NK-92 treated with Interleukin-12 subunit alpha and Interleukin-12 subunit beta, amount 100 ng/mL, for 24 hours (cell line): ENCODE measurements at regions not wholly inside any gene's neighbourhood (a gene's known extent, or its start where the extent isn't known, plus 50 kb on each side); places are given as distances from the start of the nearest gene placed in this dataset.
"Not testable (repeated sequence)": the region's sequence is repeated elsewhere in the genome, so short reads cannot be mapped to it uniquely, and the experiment has no call there.

Experiments
- DNase-seq: peaks from one replicate; lab custom pipeline; 2025; lab: John Stamatoyannopoulos, UW

DNA sequence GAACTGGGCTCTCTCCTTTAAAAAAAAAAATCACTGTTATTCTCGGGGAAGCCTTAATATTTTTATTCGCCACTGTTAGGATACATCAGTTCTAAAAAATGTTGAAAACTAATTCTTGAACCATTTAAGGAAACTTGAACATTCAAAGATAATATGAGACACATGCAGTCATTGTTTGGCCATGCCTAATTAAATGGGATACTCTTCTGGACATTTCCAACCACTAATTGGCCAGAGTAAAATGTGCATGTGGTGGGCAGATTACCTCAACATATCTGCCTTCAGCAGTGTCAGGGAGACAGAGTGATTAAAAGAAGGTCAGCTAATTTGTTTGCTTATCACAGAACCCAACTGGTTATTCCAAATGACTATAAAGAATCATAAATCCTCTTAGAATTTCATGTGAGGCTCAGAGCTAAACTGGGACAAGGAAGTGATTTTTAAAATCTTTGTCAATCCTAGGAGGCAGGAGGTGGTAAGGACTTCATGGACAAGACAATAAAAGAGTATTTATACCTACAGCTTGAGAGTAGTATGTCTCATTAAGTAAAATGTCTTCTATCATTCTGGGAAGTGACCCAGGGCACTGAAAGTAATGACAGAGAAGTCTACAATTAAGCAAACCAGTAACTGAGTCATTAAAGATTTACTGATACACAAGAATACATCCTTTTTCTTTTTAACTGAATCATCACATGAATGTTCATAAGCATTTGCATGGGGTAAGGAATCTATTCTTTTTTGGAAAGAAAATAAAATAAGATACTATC, 242.9 kb upstream of the TRPM3 start:
- no peak for DNase-seq

DNA sequence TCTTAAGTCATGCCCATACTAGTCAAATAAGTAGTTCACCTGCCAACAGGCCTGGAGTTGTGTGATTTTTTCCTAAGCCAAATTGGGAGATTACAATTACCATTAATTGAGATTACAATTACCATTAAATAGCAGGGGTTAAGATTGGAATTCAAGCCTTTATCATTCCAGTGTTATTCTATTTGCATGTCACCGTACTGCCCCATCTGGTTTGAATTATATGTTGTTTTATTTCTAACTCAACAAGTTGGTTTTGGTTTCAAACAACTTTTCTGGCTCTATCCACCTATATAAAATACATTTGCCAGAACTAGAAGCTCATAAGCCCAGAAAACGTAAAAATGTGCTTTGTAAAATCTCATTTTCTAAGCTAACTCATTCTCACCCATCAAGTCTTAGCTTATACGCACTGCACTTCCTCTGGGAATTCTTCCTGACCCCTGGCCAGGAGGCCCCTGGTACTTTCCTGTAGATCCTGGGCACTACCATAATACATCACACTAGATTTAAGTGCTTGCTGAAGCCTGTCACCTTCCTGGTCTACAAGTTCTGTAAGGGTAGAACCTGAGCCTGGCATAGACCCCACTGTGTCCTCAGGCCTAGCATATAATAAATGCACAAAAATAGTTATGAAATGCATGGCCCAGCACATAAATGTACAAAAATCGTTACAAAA, 242.0 kb upstream of the TRPM3 start:
- no peak for DNase-seq

DNA sequence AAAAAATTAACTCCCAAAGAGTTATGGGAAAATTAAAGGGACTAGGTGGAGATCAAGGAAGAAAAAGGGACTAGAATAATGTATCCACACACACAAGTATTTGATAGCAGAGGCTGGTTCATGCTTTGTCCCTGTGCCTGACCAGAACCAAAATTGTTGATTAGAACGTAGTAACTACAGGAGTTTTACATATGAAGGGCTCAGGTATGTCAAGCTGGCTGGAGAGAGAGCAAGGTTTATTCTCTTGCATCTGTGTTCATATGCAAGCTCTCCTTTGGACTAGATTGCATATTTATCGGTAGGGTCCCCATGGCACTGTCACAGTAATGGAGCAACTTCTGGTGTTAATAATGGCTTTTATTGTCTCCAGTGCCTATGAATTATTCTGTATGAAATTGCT, 239.9 kb upstream of the TRPM3 start:
- DNase-seq = no peak

DNA sequence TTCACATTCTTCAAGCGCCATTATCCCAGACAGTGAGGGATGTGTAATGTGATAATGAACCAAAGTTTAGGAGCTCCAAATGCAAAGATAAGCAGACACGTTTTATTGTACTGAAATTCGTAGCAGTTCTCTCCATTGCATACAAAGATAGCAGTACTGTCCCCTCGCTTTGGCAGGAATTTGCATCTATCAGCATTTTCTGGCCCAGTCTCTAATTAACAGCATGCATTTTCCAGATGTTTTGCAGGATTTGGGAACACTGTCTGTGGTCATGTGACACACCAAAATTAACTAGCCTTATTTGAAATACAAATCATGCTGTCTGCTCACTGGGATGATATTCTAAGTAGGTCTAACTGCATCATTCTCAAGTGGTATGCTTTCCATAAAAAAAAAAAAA, 235.9 kb upstream of the TRPM3 start:
- no peak for DNase-seq

DNA sequence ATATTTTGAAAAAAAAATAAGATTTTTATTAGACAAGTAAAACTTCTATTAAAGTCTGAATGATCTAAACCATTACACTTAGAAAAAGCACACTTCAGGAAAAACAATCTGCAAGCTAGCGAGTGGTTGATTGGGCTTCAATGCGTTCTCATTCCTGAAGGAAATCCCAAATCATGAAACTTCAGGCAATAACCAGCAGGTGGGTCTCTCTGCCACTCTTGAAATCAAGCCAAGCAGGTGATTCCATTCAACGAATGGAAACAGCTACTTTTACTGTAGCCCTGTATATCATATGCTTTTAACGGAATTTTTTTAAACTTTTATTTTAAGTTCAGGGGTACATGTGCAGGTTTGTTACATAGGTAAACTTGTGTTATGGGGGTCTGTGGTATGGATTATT, 234.5 kb upstream of the TRPM3 start:
- no peak for DNase-seq

GRCh38 chr9:71353720-71354119, 232.3 kb upstream of the TRPM3 start:
- DNase-seq = no peak

GRCh38 chr9:71352837-71353236, 231.4 kb upstream of the TRPM3 start:
- no peak for DNase-seq

DNA sequence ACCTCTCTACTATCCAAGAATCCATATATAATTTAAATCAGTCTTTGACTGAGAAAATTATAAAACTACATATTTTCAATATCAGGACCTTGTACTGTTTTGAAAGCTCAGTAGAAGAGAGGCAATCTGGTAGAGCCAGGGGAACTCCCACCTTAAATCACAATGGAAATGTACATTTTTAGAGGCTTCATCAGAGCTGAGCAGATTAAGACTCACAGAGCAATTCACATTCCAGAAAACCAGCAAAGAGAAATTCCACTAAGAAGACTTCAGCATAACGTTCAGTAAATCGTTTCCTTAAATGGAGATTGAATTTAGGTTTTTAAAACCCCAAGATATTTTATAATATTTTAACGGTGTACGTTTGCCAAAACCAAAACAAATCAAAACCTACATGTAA, 227.8 kb upstream of the TRPM3 start:
- no peak for DNase-seq

DNA sequence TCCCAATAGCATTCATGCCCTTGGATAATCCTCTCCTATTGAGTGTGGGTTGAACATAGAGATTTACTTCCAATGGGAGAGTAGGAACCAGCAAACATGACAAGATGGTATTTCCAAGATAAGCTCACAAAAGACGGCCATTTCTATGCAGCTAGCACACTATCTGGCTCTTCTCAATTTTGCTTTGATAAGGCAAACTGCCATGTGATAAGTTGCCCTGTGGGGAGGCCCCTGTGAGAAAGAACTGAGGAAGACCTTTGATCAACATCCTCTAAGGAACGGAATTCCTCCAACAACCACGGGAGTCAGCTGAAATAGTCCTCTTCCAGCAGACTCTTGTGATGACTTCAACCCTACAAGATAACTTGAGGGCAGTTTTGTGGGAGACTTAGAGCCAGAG, 211.9 kb upstream of the TRPM3 start:
- no peak for DNase-seq

GRCh38 chr9:71331603-71332002, 210.2 kb upstream of the TRPM3 start:
- no peak for DNase-seq

- no peak for DNase-seq
Observed at GRCh38 chr9:71329873-71330272, 208.5 kb upstream of the TRPM3 start.

DNA sequence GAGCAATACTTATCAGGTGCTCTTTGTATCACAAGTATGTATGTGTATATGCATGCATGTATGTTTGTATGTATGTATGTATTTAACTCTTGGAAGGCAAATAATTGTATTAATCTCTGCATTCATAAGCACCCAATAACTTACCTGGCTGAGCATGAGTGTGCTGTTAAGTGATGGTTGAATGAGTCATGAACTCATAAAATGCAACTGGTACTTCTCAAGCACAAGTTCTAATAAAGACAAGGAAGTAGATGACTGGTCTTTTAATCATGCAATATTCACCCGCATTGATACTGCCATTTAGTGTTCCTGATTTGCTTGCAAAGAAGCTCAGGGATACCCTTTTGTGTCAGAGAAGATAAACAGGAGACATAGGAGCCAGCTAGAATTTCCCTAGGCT, 204.9 kb upstream of the TRPM3 start:
- DNase-seq = no peak

DNA sequence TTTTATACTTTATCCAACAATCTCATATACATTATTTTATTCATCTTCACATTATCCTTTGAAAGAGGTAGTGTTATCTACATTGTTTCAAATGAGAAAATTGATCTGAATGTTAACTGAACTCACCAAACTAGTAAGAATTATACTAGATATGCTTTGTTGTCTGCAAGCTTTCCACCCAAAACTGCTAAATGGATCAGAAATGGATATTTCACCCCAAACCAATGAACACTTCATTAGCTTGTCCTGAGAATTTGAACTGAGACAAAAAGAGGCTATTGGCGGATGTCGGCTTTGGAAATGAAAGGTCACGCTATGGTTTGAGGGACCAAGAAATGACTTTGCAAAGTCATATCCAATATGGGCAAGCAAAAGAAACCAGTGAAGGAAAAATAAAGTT, 201.9 kb upstream of the TRPM3 start:
- no peak for DNase-seq

DNA sequence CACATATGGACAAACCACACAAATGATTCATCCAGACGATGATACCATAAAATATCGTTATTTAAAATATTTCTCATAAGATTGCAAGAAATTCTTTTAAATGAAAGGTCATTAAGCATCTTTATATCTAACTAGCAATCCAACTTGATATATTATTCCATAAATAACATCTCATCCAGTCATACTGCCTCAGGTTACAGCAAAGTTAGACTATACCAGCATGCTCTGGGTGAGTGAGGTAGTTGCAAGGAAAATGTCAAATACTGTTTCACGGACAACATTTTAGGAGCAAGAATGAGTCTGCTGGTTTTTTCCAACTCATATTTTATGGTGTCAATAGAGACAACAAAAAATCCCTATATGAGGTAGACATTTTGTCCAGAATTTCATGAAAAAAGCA, 200.9 kb upstream of the TRPM3 start:
- DNase-seq = no peak

DNA sequence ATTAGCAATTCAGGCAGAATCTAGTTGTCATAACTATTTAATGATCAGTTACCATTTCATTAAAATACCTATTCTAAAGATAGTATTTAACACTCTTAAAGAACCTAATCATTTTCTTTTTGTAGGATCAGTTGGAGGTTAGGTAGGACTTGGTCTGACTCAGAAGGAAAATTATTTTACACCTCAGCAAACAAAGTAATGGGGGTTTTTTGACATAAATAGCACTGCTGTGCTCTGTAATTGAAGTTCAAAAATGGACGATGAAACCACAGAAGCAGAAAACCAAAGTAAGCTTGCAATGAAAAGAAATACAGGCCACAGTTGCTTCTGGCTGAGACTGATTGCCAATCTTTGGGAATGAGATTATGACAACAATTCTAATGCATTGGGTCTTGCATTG, 187.0 kb upstream of the TRPM3 start:
- no peak for DNase-seq

DNA sequence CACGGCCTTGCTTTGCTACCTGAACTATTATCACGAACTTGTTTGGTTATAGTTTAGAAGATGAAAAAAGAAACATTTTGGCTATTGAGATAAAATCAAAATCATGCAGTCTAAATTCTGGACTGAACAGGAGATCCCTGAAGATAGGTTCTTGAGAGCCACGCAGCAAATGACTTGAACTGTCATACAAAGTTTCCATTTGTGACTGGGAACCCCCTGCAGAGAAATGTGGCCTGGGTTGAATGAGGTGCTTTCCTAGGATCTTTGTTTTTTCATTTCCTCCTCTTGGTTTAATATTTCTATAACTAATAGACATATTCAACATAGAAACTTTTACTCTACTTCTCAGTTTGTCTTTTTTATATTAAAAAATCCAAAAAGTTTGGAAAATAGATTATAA, 184.7 kb upstream of the TRPM3 start:
- DNase-seq = no peak

- no peak for DNase-seq
Observed at GRCh38 chr9:71303351-71303750, 181.9 kb upstream of the TRPM3 start.

- no peak for DNase-seq
Observed at GRCh38 chr9:71302776-71303175, 181.4 kb upstream of the TRPM3 start.

DNA sequence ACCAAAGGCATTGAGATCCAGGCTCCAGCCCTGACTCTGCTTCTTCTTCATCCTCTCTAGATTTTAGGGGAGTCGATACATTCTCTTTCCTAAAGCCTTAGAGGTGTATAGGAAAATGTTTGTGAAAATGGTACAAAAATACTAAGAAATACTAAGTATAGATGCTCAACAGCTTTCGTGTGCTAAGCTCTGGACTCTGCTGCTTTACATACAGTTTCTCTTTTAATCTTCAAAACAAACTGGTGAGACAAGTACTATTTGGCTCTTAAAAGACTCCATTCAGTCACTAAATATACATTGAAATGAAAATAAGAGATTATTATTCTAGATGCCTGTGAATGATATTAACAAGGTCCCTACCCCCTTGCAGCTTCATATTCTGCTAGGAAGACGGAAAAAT, 174.5 kb upstream of the TRPM3 start:
- DNase-seq = no peak

DNA sequence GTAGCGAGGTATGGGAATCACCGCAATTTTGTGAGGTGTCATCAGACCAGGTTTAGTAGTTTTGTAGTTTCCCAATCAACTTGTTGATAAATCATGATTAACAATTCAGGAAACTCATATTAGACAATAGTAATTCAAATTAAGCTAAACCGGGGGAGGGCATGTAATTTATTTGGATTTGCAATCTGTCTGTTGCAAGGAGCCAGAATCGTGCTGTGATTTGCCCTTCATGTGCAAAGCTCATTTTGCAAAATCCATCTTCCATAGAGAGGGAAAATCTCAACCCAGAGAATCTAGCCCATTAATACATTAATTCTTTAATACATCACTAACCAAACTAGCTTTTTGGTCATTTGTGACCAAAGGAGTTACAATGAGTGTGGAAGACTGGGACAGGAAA, 164.7 kb upstream of the TRPM3 start:
- no peak for DNase-seq

DNA sequence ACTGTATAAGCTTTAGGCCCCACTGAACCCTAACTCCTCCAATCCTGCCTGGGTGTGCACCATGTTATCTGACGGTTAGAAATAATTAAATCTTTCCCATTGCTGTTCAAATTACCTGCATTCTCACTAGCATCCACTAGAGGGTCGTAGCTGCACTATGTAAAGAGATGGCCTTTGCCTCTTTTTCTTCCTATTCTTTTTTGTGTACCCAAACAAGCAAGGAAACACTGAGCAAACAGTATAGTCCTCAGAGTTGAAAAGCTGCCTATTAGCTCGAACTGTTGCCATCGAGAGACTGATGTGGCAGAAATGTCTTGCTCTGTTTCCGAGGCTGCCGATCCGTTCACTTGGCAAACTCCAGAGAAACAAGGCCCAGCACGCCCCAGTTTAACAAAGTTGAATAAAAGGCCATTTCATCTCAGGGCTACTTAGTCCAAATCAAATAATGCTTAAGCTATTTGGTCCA, 163.8 kb upstream of the TRPM3 start:
- peak; percentile 1 for DNase-seq

DNA sequence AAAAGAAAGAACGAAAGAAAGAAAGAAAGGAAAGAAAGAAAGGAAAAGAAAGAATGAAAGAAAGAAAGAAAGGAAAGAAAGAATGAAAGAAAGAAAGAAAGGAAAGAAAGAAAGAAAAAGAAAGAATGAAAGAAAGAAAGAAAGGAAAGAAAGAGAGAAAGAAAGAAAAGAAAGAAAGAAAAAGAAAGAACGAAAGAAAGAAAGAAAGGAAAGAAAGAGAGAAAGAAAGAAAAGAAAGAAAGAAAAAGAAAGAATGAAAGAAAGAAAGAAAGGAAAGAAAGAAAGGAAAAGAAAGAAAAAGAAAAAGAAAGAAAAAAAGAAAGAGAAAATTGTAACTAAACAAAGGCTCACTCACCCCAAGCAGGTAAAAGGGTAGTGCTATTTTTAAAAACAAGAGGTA, 160.7 kb upstream of the TRPM3 start:
- DNase-seq = not testable (repeated sequence)

- no peak for DNase-seq
Observed at GRCh38 chr9:71279151-71279739, 157.8 kb upstream of the TRPM3 start.
